ENCODE measurements at regions not wholly inside any gene's neighbourhood (a gene's known extent, or its start where the extent isn't known, plus 50 kb on each side); places are given as distances from the start of the nearest gene placed in this dataset.

GRCh38 chr12:42776396-42776795, 186.8 kb upstream of the PRICKLE1 start:
- no peak overlapping the region for H3K27ac ChIP-seq
- no peak for TF ChIP-seq EZH2 (IDR thresholded peaks at IDR 0.05)
- no peak for TF ChIP-seq POLR2AphosphoS5 (IDR thresholded peaks at IDR 0.05; ENCODE audit: borderline replicate concordance, low read depth, low read length)
- no peak for TF ChIP-seq FOXP2 (optimal IDR thresholded peaks at IDR 0.05; ENCODE audit: control extremely low read depth, extremely low read length, insufficient read depth)
- no peaks in the 10 kb centered on the region for H3K9me3 ChIP-seq (ENCODE audit: low read depth, low read length)
- no peaks in the 10 kb centered on the region for H3K36me3 ChIP-seq (ENCODE audit: insufficient read depth, low read length)
- H3K4me3 ChIP-seq: no peak overlapping the region
- no peak overlapping the region for H3K9ac ChIP-seq (ENCODE audit: insufficient read length)
- no peak for DNase-seq (ENCODE audit: low read depth, low spot score)

DNA sequence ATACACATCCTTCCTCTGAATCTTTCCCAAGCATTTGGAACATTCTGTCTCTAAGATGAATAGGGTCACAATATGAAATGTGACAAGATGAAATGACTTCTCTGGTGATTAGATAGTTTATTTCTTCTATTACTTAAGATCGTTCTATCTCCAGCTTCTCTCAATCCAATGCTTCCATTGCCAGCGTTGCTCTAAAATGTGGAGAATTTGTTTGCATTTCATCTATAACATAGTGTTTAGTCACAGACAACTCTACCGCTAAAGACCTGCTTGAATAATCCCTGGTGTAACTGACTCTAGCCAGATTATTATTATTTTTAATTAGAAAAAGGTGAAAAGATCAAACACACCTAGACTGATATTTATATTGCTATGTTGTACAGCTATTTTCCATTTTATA, 184.7 kb upstream of the PRICKLE1 start:
- TF ChIP-seq EZH2 (IDR thresholded peaks at IDR 0.05): no peak
- H3K27ac ChIP-seq: no peak overlapping the region
- no peaks in the 10 kb centered on the region for H3K36me3 ChIP-seq (ENCODE audit: insufficient read depth, low read length)
- no peak overlapping the region for H3K9ac ChIP-seq (ENCODE audit: insufficient read length)
- H3K4me3 ChIP-seq: no peak overlapping the region
- no peak for DNase-seq (ENCODE audit: low read depth, low spot score)
- H3K9me3 ChIP-seq (ENCODE audit: low read depth, low read length): no peaks in the 10 kb centered on the region

- Histone ChIP-seq H3K27ac (no peak overlapping the region), H3K4me3 (no peak overlapping the region), H3K9ac (ENCODE audit: insufficient read length) (no peak overlapping the region), H3K36me3 (ENCODE audit: insufficient read depth, low read length) (no peaks in the 10 kb centered on the region), H3K9me3 (ENCODE audit: low read depth, low read length) (no peaks in the 10 kb centered on the region)
- no peak for TF ChIP-seq POLR2AphosphoS5 (IDR thresholded peaks at IDR 0.05; ENCODE audit: borderline replicate concordance, low read depth, low read length)
- no peak for DNase-seq (ENCODE audit: low read depth, low spot score)
Observed at GRCh38 chr12:42770261-42770660, 180.7 kb upstream of the PRICKLE1 start.

- Histone ChIP-seq H3K9me3 (ENCODE audit: low read depth, low read length) (no peaks in the 10 kb centered on the region), H3K9ac (ENCODE audit: insufficient read length) (no peak overlapping the region), H3K27ac (no peak overlapping the region), H3K4me3 (no peak overlapping the region), H3K36me3 (ENCODE audit: insufficient read depth, low read length) (no peaks in the 10 kb centered on the region)
- no peak for DNase-seq (ENCODE audit: low read depth, low spot score)
- TF ChIP-seq POLR2AphosphoS5 (IDR thresholded peaks at IDR 0.05; ENCODE audit: borderline replicate concordance, low read depth, low read length) (no peak), EZH2 (IDR thresholded peaks at IDR 0.05) (no peak), FOXP2 (optimal IDR thresholded peaks at IDR 0.05; ENCODE audit: control extremely low read depth, extremely low read length, insufficient read depth) (no peak)
Observed at GRCh38 chr12:42769455-42769854, 179.9 kb upstream of the PRICKLE1 start.

DNA sequence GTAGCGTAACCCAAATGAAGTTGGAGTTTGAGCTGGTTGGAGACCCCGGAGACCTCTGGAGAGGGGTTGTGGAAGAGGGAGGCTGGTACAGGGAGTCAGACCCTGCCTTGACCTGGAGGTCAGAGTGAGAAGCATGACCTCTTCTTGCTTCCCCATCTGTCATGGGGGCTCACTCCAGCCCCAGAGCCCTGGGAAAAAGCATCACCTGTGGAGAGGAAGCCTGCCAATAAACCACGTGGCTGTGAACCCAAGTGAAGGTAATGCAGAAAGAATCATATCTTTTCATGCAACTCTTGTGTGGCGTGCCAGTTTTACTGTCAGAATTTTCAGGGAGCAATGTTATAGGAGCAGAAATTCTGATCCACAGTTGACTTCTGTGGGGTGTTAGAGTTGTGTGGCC, 178.5 kb upstream of the PRICKLE1 start:
- TF ChIP-seq FOXP2 (optimal IDR thresholded peaks at IDR 0.05; ENCODE audit: control extremely low read depth, extremely low read length, insufficient read depth) (no peak), POLR2AphosphoS5 (IDR thresholded peaks at IDR 0.05; ENCODE audit: borderline replicate concordance, low read depth, low read length) (no peak), EZH2 (IDR thresholded peaks at IDR 0.05) (no peak)
- no peak overlapping the region for H3K4me3 ChIP-seq

DNA sequence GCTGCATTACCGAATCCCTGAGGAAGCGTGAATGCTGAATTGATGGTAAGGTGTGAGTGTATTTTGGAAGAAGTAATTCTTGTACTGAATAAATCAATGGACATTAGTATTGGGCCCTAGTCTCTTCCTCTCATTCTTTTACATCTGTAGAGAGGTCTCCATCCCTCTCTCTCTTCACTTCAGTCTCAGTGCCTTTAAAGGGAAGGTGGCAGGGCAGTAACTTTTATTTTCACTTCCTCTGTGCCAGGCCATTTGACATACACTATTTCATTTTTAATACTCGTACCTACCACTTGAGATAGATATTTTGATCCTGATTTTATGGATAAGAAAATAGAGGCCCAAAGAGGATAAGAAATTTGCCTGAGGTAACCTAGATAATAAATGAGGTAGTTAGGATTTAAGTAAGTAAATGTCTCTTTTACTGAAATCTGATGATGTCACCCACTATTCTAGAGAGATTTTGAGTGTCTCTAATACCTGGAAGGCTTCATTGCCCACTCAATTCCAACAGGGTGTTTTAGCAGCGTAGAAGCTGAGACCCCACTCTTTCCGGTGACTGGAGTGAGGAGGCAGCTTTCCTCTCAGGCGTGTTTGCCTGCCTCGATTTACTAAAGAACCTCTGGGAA, 177.9 kb upstream of the PRICKLE1 start:
- DNase-seq (ENCODE audit: low read depth, low spot score): no peak
- H3K27ac ChIP-seq: no peak overlapping the region
- no peaks in the 10 kb centered on the region for H3K36me3 ChIP-seq (ENCODE audit: insufficient read depth, low read length)
- TF ChIP-seq FOXP2 (optimal IDR thresholded peaks at IDR 0.05; ENCODE audit: control extremely low read depth, extremely low read length, insufficient read depth) (no peak), POLR2AphosphoS5 (IDR thresholded peaks at IDR 0.05; ENCODE audit: borderline replicate concordance, low read depth, low read length) (no peak)
- H3K4me3 ChIP-seq: no peak overlapping the region
- no peak overlapping the region for H3K9ac ChIP-seq (ENCODE audit: insufficient read length)
- no peaks in the 10 kb centered on the region for H3K9me3 ChIP-seq (ENCODE audit: low read depth, low read length)

More for the DNA sequence above, 178.5 kb upstream of the PRICKLE1 start:
- Histone ChIP-seq H3K36me3 (ENCODE audit: insufficient read depth, low read length) (no peaks in the 10 kb centered on the region), H3K27ac (no peak overlapping the region), H3K9me3 (ENCODE audit: low read depth, low read length) (no peaks in the 10 kb centered on the region), H3K9ac (ENCODE audit: insufficient read length) (no peak overlapping the region)
- DNase-seq (ENCODE audit: low read depth, low spot score): no peak

- H3K4me3 ChIP-seq: no peak overlapping the region
- no peak overlapping the region for H3K27ac ChIP-seq
- no peak for DNase-seq (ENCODE audit: low read depth, low spot score)
- no peak for TF ChIP-seq FOXP2 (optimal IDR thresholded peaks at IDR 0.05; ENCODE audit: control extremely low read depth, extremely low read length, insufficient read depth)
- no peak for TF ChIP-seq EZH2 (IDR thresholded peaks at IDR 0.05)
- TF ChIP-seq POLR2AphosphoS5 (IDR thresholded peaks at IDR 0.05; ENCODE audit: borderline replicate concordance, low read depth, low read length): no peak
- H3K9ac ChIP-seq (ENCODE audit: insufficient read length): no peak overlapping the region
- H3K9me3 ChIP-seq (ENCODE audit: low read depth, low read length): no peaks in the 10 kb centered on the region
- H3K36me3 ChIP-seq (ENCODE audit: insufficient read depth, low read length): no peaks in the 10 kb centered on the region
Observed at GRCh38 chr12:42766754-42767153, 177.2 kb upstream of the PRICKLE1 start.

DNA sequence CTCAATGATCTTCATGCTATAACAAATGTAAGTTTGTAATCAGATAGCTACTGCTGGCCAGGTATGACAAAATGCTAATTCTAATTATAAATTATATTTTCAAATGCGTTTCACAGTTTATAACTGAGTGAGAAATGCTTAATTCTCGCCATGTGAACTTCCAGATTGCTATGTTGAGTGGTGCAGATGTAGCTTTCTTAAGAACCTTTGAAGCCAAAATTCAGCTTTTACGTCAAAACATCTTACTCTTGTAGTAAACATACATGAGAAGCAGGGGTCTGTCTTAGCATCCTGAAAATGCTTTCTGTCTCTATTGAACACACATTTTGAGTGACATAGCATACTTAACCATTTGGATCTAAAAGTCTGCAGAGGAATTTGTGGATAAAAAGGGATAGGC, 176.5 kb upstream of the PRICKLE1 start:
- no peak overlapping the region for H3K4me3 ChIP-seq
- no peak overlapping the region for H3K27ac ChIP-seq
- H3K9me3 ChIP-seq (ENCODE audit: low read depth, low read length): no peaks in the 10 kb centered on the region
- H3K36me3 ChIP-seq (ENCODE audit: insufficient read depth, low read length): no peaks in the 10 kb centered on the region
- no peak for TF ChIP-seq FOXP2 (optimal IDR thresholded peaks at IDR 0.05; ENCODE audit: control extremely low read depth, extremely low read length, insufficient read depth)
- TF ChIP-seq EZH2 (IDR thresholded peaks at IDR 0.05): no peak
- no peak for TF ChIP-seq POLR2AphosphoS5 (IDR thresholded peaks at IDR 0.05; ENCODE audit: borderline replicate concordance, low read depth, low read length)
- no peak overlapping the region for H3K9ac ChIP-seq (ENCODE audit: insufficient read length)
- DNase-seq (ENCODE audit: low read depth, low spot score): no peak

DNA sequence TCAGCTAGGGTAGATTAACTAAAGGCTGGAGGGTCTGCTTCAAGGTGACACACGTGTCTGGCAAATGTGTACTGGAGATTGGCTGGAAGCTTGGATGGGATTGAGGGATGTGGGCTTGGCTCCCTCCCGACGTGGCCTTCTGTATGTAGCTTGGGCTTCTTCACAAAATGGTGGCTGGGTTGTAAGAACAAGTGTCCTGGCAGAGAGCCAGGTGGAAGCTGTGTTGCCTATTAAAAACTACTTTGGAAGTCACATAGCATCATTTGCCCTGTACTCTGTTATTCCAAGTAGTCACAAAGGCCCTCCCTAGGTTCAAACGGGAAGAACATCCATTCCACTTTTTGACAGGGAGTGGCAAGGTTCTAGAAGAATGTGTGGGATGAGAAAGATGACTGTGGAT, 174.1 kb upstream of the PRICKLE1 start:
- no peak overlapping the region for H3K27ac ChIP-seq
- no peak for DNase-seq (ENCODE audit: low read depth, low spot score)

More for the DNA sequence above, 174.1 kb upstream of the PRICKLE1 start:
- Histone ChIP-seq H3K36me3 (ENCODE audit: insufficient read depth, low read length) (no peaks in the 10 kb centered on the region), H3K4me3 (no peak overlapping the region), H3K9me3 (ENCODE audit: low read depth, low read length) (no peaks in the 10 kb centered on the region), H3K9ac (ENCODE audit: insufficient read length) (no peak overlapping the region)
- TF ChIP-seq FOXP2 (optimal IDR thresholded peaks at IDR 0.05; ENCODE audit: control extremely low read depth, extremely low read length, insufficient read depth): no peak

Measured in SK-N-MC (cell line).